WERI-Rb-1 (cell line): ENCODE measurements at regions not wholly inside any gene's neighbourhood (a gene's known extent, or its start where the extent isn't known, plus 50 kb on each side); places are given as distances from the start of the nearest gene placed in this dataset.

Source experiments
- DNase-seq: peaks from one replicate; pipeline ENCODE4 v3.0.0-alpha.2; 2020
- H3K27ac ChIP-seq: fragments of 250-450 bp; sonication (Bioruptor Pico); 2 replicates; pipeline ENCODE4 v1.5.1; 2020; ENCODE audit warnings: mild to moderate bottlenecking, moderate library complexity
- H3K27me3 ChIP-seq: fragments of 250-450 bp; sonication (Bioruptor Pico); 2 replicates; pipeline ENCODE4 v1.5.1; 2021; ENCODE audit warnings: mild to moderate bottlenecking, low read depth, moderate library complexity; ENCODE audit not compliant: insufficient read depth, severe bottlenecking
- H3K36me3 ChIP-seq: fragments of 250-450 bp; sonication (Bioruptor Pico); 2 replicates; pipeline ENCODE4 v1.5.1; 2020; ENCODE audit warnings: mild to moderate bottlenecking, moderate library complexity
- H3K4me3 ChIP-seq: 2 replicates; pipeline ENCODE4 v1.5.1; 2011; ENCODE audit warnings: low read depth, mild to moderate bottlenecking, control low read depth, low read length
- H3K9me3 ChIP-seq: fragments of 250-450 bp; sonication (Bioruptor Pico); 2 replicates; pipeline ENCODE4 v1.5.1; 2021; ENCODE audit warnings: mild to moderate bottlenecking, moderate library complexity; ENCODE audit not compliant: severe bottlenecking
- CTCF ChIP-seq: IDR thresholded peaks from 2 replicates; pipeline ENCODE4 v1.5.1; 2011; ENCODE audit warnings: low read depth, mild to moderate bottlenecking, control low read depth, inconsistent platforms, low read length

GRCh38 chr4:129342819-129343408, 247.0 kb downstream of the C4orf33 start:
- H3K27me3 ChIP-seq = no peaks in the 10 kb centered on the region
- H3K36me3 ChIP-seq = no peaks in the 10 kb centered on the region
- H3K4me3 ChIP-seq = no peak overlapping the region
- no peak overlapping the region for H3K27ac ChIP-seq
- no peak for TF ChIP-seq CTCF
- H3K9me3 ChIP-seq = no peaks in the 10 kb centered on the region
- DNase-seq = no peak

GRCh38 chr4:129344058-129344457, 248.1 kb downstream of the C4orf33 start:
- Histone ChIP-seq H3K9me3 (no peaks in the 10 kb centered on the region), H3K27me3 (no peaks in the 10 kb centered on the region), H3K4me3 (no peak overlapping the region), H3K36me3 (no peaks in the 10 kb centered on the region), H3K27ac (no peak overlapping the region)
- TF ChIP-seq CTCF = peak; percentile 68
- DNase-seq = peak; percentile 32

- Histone ChIP-seq H3K27ac (no peak overlapping the region), H3K27me3 (no peaks in the 10 kb centered on the region), H3K9me3 (no peaks in the 10 kb centered on the region), H3K4me3 (no peak overlapping the region), H3K36me3 (no peaks in the 10 kb centered on the region)
- DNase-seq = no peak
- TF ChIP-seq CTCF = no peak
Measured at GRCh38 chr4:129345609-129346008, 249.7 kb downstream of the C4orf33 start.

- no peak overlapping the region for H3K27ac ChIP-seq
- no peaks in the 10 kb centered on the region for H3K9me3 ChIP-seq
- H3K4me3 ChIP-seq = no peak overlapping the region
- no peaks in the 10 kb centered on the region for H3K27me3 ChIP-seq
- no peaks in the 10 kb centered on the region for H3K36me3 ChIP-seq
- no peak for TF ChIP-seq CTCF
- no peak for DNase-seq
Measured at GRCh38 chr4:129346036-129346435, 250.1 kb downstream of the C4orf33 start.

GRCh38 chr4:129346734-129347133, 250.8 kb downstream of the C4orf33 start:
- Histone ChIP-seq H3K36me3 (no peaks in the 10 kb centered on the region), H3K27me3 (no peaks in the 10 kb centered on the region), H3K27ac (no peak overlapping the region), H3K9me3 (no peaks in the 10 kb centered on the region), H3K4me3 (no peak overlapping the region)
- no peak for DNase-seq
- no peak for TF ChIP-seq CTCF
